ENCODE measurements at regions not wholly inside any gene's neighbourhood (a gene's known extent, or its start where the extent isn't known, plus 50 kb on each side); places are given as distances from the start of the nearest gene placed in this dataset.

DNA sequence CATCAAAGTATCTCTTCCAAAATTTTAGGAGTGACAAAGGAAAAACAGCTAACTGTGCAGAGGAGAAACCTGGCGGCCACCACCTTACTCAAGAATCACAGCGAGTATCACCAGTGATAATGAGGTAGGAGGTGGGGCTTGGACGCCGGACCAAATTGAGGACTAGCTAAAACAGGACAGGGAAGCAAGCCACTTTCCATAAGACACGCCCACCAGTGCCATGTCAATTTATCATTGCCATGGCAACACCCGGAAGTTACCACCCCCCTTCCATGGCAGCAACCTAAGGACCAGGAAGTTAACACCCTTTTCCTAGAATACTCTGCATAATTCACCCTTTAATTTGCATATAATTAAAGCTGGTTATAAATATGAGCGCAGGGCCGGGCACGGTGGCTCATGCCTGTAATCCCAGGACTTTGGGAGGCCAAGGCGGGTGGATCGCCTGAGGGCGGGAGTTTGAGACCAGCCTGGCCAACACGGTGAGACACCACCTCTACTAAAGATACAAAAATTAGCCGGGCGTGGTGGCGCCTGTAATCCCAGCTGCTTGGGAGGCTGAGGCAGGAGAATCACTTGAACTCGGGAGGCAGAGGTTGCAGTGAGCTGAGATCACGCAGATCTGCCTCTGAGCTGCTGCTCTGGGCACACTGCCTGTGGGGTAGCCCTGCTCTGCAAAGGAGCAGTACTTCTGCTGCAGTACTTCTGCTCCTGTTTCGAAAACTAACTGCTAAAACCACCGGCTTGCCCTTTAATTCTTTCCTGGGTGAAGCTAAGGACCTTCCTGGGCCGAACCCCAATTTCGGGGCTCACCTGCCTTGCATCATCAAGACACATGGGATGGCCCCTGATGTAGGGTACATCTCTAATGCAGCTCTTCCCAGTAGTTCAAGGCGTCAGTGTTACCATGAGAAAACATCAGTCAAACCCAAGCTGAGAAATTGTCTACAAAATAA lies 116.7 kb downstream of the HMX1 start:
- Histone ChIP-seq H3K36me3 (ENCODE audit: control insufficient read depth in 2 of 4, insufficient read depth in 4 of 4, low read length in 3 of 4) (no peaks in the 10 kb centered on the region; a peak in 1 of 8 replicates), H3K9ac (replicated peaks in 1 of 4; ENCODE audit: extremely low read depth in 1 of 4, low read depth in 3 of 4, low read length in 3 of 4) (no peak overlapping the region), H2BK120ac (replicated peaks; ENCODE audit: low read depth, low read length) (no peak overlapping the region), H3K56ac (replicated peaks; ENCODE audit: insufficient read length, low read depth, low read length) (no peak overlapping the region), H3K79me2 (ENCODE audit: control insufficient read depth in 1 of 2, insufficient read depth in 2 of 2, low read length in 2 of 2) (no peaks in the 10 kb centered on the region), H4K20me1 (replicated peaks in 1 of 2; ENCODE audit: control insufficient read depth in 1 of 2, insufficient read depth in 2 of 2, low read length in 2 of 2) (no peaks in the 10 kb centered on the region), H3K4me3 (ENCODE audit: extremely low read depth in 1 of 4, insufficient read depth in 2 of 4, low read depth in 3 of 4, low read length in 4 of 4) (no peak overlapping the region), H3K9me3 (ENCODE audit: insufficient read depth in 2 of 2, low read depth in 1 of 2, low read length in 1 of 2) (peaks cover 0 to 4% of the 10 kb centered on the region in 2 experiments; a peak in 2 of 4 replicates), H3K4ac (replicated peaks; ENCODE audit: insufficient read length, low read depth, low read length) (no peak overlapping the region), H3K4me1 (replicated peaks in 1 of 4; ENCODE audit: control insufficient read depth in 3 of 4, insufficient read depth in 4 of 4, low read length in 3 of 4) (no peaks in the 10 kb centered on the region), H4K8ac (ENCODE audit: extremely low read depth, insufficient read depth, low read length) (no peak overlapping the region), H3K23ac (ENCODE audit: insufficient read length) (no peak overlapping the region), H3K27me3 (replicated peaks in 1 of 4; ENCODE audit: control insufficient read depth in 3 of 4, extremely low read depth in 1 of 4, insufficient read depth in 3 of 4, low read length in 3 of 4) (no peaks in the 10 kb centered on the region), H2BK20ac (ENCODE audit: low read length) (no peak overlapping the region), H2AFZ (ENCODE audit: low read length) (no peak overlapping the region), H4K91ac (replicated peaks; ENCODE audit: insufficient read length, low read length) (no peak overlapping the region), H3K18ac (ENCODE audit: extremely low read depth, low read length) (no peak overlapping the region), H3K27ac (ENCODE audit: low read depth, low read length) (no peak overlapping the region), H3K14ac (ENCODE audit: insufficient read length) (no peak overlapping the region), H3K23me2 (ENCODE audit: low read depth, low read length) (no peaks in the 10 kb centered on the region), H3K4me2 (ENCODE audit: insufficient read depth in 1 of 2, low read depth in 2 of 2, low read length in 2 of 2) (no peak overlapping the region), H2BK5ac (ENCODE audit: low read depth, low read length) (no peak overlapping the region), H3K79me1 (ENCODE audit: low read depth, low read length) (no peaks in the 10 kb centered on the region), H2BK12ac (ENCODE audit: low read depth, low read length) (no peak overlapping the region), H2BK15ac (ENCODE audit: low read length) (no peak overlapping the region), H2AK5ac (ENCODE audit: low read depth, low read length) (no peak overlapping the region), H4K5ac (ENCODE audit: insufficient read length, low read depth, low read length) (no peak overlapping the region)
- no peak for DNase-seq (ENCODE audit: low read depth in 1 of 2, low spot score in 2 of 2)
- CTCF ChIA-PET (ENCODE audit: partially characterized antibody) = interaction anchor here (0.6 kb wide), 1 partner anchor 798 kb away, joined by 3 read pairs; no protein-coding TSS in a partner anchor
- POLR2A ChIA-PET (ENCODE audit: partially characterized antibody) = interaction anchor here (0.6 kb wide), 1 partner anchor 84 kb away, joined by 3 read pairs; no protein-coding TSS in a partner anchor
- WGBS, 2 experiments (ENCODE audit: extremely low coverage in 1 of 2, insufficient coverage in 1 of 2, insufficient read length in 1 of 2, insufficient replicate concordance in 2 of 2, low coverage in 1 of 2, low lambda C conversion rate in 2 of 2, missing lambda C conversion rate in 1 of 2) = 91% methylated on average over 23 of the region's 23 CpGs; no CpG with 5 or more reads in 1 of the 2 experiments
- FAIRE-seq = no peak
- TF ChIP-seq GABPA (IDR thresholded peaks at IDR 0.05; ENCODE audit: borderline replicate concordance, insufficient read depth, low read length) (no peak), RAD21 (IDR thresholded peaks at IDR 0.05 in 1 of 2, conservative IDR thresholded peaks at IDR 0.05 in 1 of 2; ENCODE audit: low read depth in 2 of 2, low read length in 2 of 2) (no peak), SRF (IDR thresholded peaks at IDR 0.05; ENCODE audit: low read depth, low read length) (no peak), CBX8 (IDR thresholded peaks at IDR 0.05; ENCODE audit: borderline replicate concordance, low read depth, low read length) (no peak), BACH1 (IDR thresholded peaks at IDR 0.05; ENCODE audit: low read length) (no peak), KDM4A (IDR thresholded peaks at IDR 0.05; ENCODE audit: low read depth, low read length, severe bottlenecking) (no peak), YY1 (IDR thresholded peaks at IDR 0.05; ENCODE audit: low read depth, low read length) (no peak), PHF8 (conservative IDR thresholded peaks at IDR 0.05; ENCODE audit: low read depth, low read length) (no peak)

Data from H1 (cell line).